ENCODE measurements at regions not wholly inside any gene's neighbourhood (a gene's known extent, or its start where the extent isn't known, plus 50 kb on each side); places are given as distances from the start of the nearest gene placed in this dataset.

GRCh38 chr3:10585945-10586344 lies 80.6 kb upstream of the ATP2B2 start:
- DNase-seq, result no peak

GRCh38 chr3:10594915-10595314 lies 89.5 kb upstream of the ATP2B2 start:
- peak; percentile 34 for DNase-seq

- no peak for DNase-seq
Measured at GRCh38 chr3:10596746-10597448, 91.5 kb upstream of the ATP2B2 start.

- no peak for DNase-seq
Measured at GRCh38 chr3:10597733-10598132, 92.3 kb upstream of the ATP2B2 start.

- DNase-seq, result no peak
Measured at GRCh38 chr3:10599017-10599416, 93.6 kb upstream of the ATP2B2 start.

GRCh38 chr3:10599444-10599843 lies 94.1 kb upstream of the ATP2B2 start:
- DNase-seq, result no peak

- DNase-seq, result no peak
Measured at GRCh38 chr3:10600296-10600714, 94.9 kb upstream of the ATP2B2 start.

GRCh38 chr3:10600726-10601125 lies 95.3 kb upstream of the ATP2B2 start:
- no peak for DNase-seq

- DNase-seq, result no peak
Measured at GRCh38 chr3:10601151-10601856, 95.9 kb upstream of the ATP2B2 start.

GRCh38 chr3:10601857-10602230 lies 96.5 kb upstream of the ATP2B2 start:
- no peak for DNase-seq

- DNase-seq, result no peak
Measured at GRCh38 chr3:10602271-10602670, 96.9 kb upstream of the ATP2B2 start.

GRCh38 chr3:10602769-10603768 lies 97.7 kb upstream of the ATP2B2 start:
- peak; percentile 72 for DNase-seq

- no peak for DNase-seq
Measured at GRCh38 chr3:10609134-10609533, 103.7 kb upstream of the ATP2B2 start.

- no peak for DNase-seq
Measured at GRCh38 chr3:10614168-10614567, 108.8 kb upstream of the ATP2B2 start.

GRCh38 chr3:10615715-10616114 lies 110.3 kb upstream of the ATP2B2 start:
- no peak for DNase-seq

GRCh38 chr3:10616321-10616720 lies 110.9 kb upstream of the ATP2B2 start:
- no peak for DNase-seq

- DNase-seq, result no peak
Measured at GRCh38 chr3:10619989-10620832, 114.8 kb upstream of the ATP2B2 start.

- DNase-seq, result no peak
Measured at GRCh38 chr3:10620833-10621082, 115.4 kb upstream of the ATP2B2 start.

- no peak for DNase-seq
Measured at GRCh38 chr3:10623578-10624275, 118.3 kb upstream of the ATP2B2 start.

GRCh38 chr3:10625323-10625722 lies 119.9 kb upstream of the ATP2B2 start:
- no peak for DNase-seq

GRCh38 chr3:10627884-10628572 lies 122.6 kb upstream of the ATP2B2 start:
- DNase-seq, result no peak
